NCI-H69 (cell line): ENCODE measurements at regions not wholly inside any gene's neighbourhood (a gene's known extent, or its start where the extent isn't known, plus 50 kb on each side); places are given as distances from the start of the nearest gene placed in this dataset.
"Not testable (repeated sequence)": the region's sequence is repeated elsewhere in the genome, so short reads cannot be mapped to it uniquely, and the experiment has no call there.

Experiments
- DNase-seq: peaks from one replicate; lab custom pipeline; 2025; lab: John Stamatoyannopoulos, UW

- DNase-seq = no peak
Measured at GRCh38 chr13:55013051-55013450, 1984.4 kb downstream of the OLFM4 start.

GRCh38 chr13:55029280-55029679 is 2000.7 kb downstream of the OLFM4 start:
- no peak for DNase-seq

GRCh38 chr13:55038230-55038629 is 2009.6 kb downstream of the OLFM4 start:
- peak; percentile 72 for DNase-seq

GRCh38 chr13:55053891-55054550 is 2025.4 kb downstream of the OLFM4 start:
- not testable (repeated sequence) for DNase-seq

GRCh38 chr13:55055666-55056065 is 2027.1 kb downstream of the OLFM4 start:
- peak; percentile 20 for DNase-seq

- DNase-seq = no peak
Measured at GRCh38 chr13:55062662-55063061, 2034.0 kb downstream of the OLFM4 start.

GRCh38 chr13:55067946-55068345 is 2039.3 kb downstream of the OLFM4 start:
- DNase-seq = no peak

- no peak for DNase-seq
Measured at GRCh38 chr13:55069746-55070145, 2041.1 kb downstream of the OLFM4 start.

GRCh38 chr13:55073000-55073399 is 2044.4 kb downstream of the OLFM4 start:
- no peak for DNase-seq

GRCh38 chr13:55084630-55085029 is 2056.0 kb downstream of the OLFM4 start:
- DNase-seq = no peak

GRCh38 chr13:55087085-55087484 is 2053.6 kb upstream of the PRR20A start:
- DNase-seq = peak; percentile 7

GRCh38 chr13:55090612-55091011 is 2050.1 kb upstream of the PRR20A start:
- no peak for DNase-seq

- DNase-seq = no peak
Measured at GRCh38 chr13:55091172-55091571, 2049.5 kb upstream of the PRR20A start.

- DNase-seq = no peak
Measured at GRCh38 chr13:55106509-55106908, 2034.2 kb upstream of the PRR20A start.

GRCh38 chr13:55120631-55121030 is 2020.1 kb upstream of the PRR20A start:
- DNase-seq = peak; percentile 44

GRCh38 chr13:55155046-55155445 is 1985.7 kb upstream of the PRR20A start:
- DNase-seq = peak; percentile 53

- DNase-seq = peak; percentile 59
Measured at GRCh38 chr13:55159765-55160164, 1981.0 kb upstream of the PRR20A start.

GRCh38 chr13:55160867-55161266 is 1979.9 kb upstream of the PRR20A start:
- peak; percentile 98 for DNase-seq

GRCh38 chr13:55178582-55178981 is 1962.1 kb upstream of the PRR20A start:
- DNase-seq = not testable (repeated sequence)

GRCh38 chr13:55190996-55191395 is 1949.7 kb upstream of the PRR20A start:
- no peak for DNase-seq

GRCh38 chr13:55199134-55199533 is 1941.6 kb upstream of the PRR20A start:
- DNase-seq = peak; percentile 50

GRCh38 chr13:55214841-55215345 is 1925.8 kb upstream of the PRR20A start:
- DNase-seq = peak; percentile 49

- DNase-seq = peak; percentile 29
Measured at GRCh38 chr13:55219538-55219937, 1921.2 kb upstream of the PRR20A start.
